ENCODE measurements at regions not wholly inside any gene's neighbourhood (a gene's known extent, or its start where the extent isn't known, plus 50 kb on each side); places are given as distances from the start of the nearest gene placed in this dataset.

- Histone ChIP-seq H3K36me3 (no peaks in the 10 kb centered on the region), H3K4me1 (no peaks in the 10 kb centered on the region), H3K9me3 (no peaks in the 10 kb centered on the region), H3K27ac (no peak overlapping the region), H3K4me3 (no peak overlapping the region), H3K27me3 (no peaks in the 10 kb centered on the region)
- ATAC-seq (no peak), DNase-seq (no peak)
- no peak for TF ChIP-seq CTCF (IDR thresholded peaks at IDR 0.05)
- intact Hi-C loops (cut with DNase I), result no loop called here
Observed at GRCh38 chr17:30590081-30590733, 113.0 kb downstream of the GOSR1 start.

- no peaks in the 10 kb centered on the region for H3K4me1 ChIP-seq
- intact Hi-C loops (cut with DNase I), result no loop called here
- ATAC-seq (no peak), DNase-seq (no peak)
- H3K27ac ChIP-seq, result no peak overlapping the region
- H3K9me3 ChIP-seq, result no peaks in the 10 kb centered on the region
- no peaks in the 10 kb centered on the region for H3K27me3 ChIP-seq
- H3K36me3 ChIP-seq, result no peaks in the 10 kb centered on the region
- no peak overlapping the region for H3K4me3 ChIP-seq
- TF ChIP-seq CTCF (IDR thresholded peaks at IDR 0.05), result no peak
Observed at GRCh38 chr17:30589431-30589830, 112.2 kb downstream of the GOSR1 start.

- Histone ChIP-seq H3K27ac (no peak overlapping the region), H3K4me1 (no peaks in the 10 kb centered on the region), H3K36me3 (no peaks in the 10 kb centered on the region), H3K4me3 (no peak overlapping the region), H3K9me3 (no peaks in the 10 kb centered on the region), H3K27me3 (no peaks in the 10 kb centered on the region)
- intact Hi-C loops (cut with DNase I), result no loop called here
- DNase-seq (no peak), ATAC-seq (no peak)
- no peak for TF ChIP-seq CTCF (IDR thresholded peaks at IDR 0.05)
Observed at GRCh38 chr17:30588798-30589247, 111.6 kb downstream of the GOSR1 start.

GRCh38 chr17:30586818-30587595 is 109.8 kb downstream of the GOSR1 start:
- intact Hi-C loops (cut with DNase I), result no loop called here

More at GRCh38 chr17:30586818-30587595, 109.8 kb downstream of the GOSR1 start:
- no peak for ATAC-seq
- Histone ChIP-seq H3K27ac (no peak overlapping the region), H3K36me3 (no peaks in the 10 kb centered on the region), H3K4me3 (no peak overlapping the region), H3K4me1 (no peaks in the 10 kb centered on the region), H3K9me3 (no peaks in the 10 kb centered on the region), H3K27me3 (no peaks in the 10 kb centered on the region)
- no peak for TF ChIP-seq CTCF (IDR thresholded peaks at IDR 0.05)
- DNase-seq, result no peak

Data from left lung (tissue), 4 donors.